GM12873 (cell line): ENCODE measurements at regions not wholly inside any gene's neighbourhood (a gene's known extent, or its start where the extent isn't known, plus 50 kb on each side); places are given as distances from the start of the nearest gene placed in this dataset.

Source experiments
- TF ChIP-seq, protein P1 (sequence below): IDR thresholded peaks from 2 replicates; pipeline ENCODE4 v1.5.1; 2012; ENCODE audit warnings: low read depth, mild to moderate bottlenecking, moderate library complexity, low read length, control low read depth; ENCODE audit not compliant: insufficient read depth; ENCODE audit errors: missing control alignments

DNA sequence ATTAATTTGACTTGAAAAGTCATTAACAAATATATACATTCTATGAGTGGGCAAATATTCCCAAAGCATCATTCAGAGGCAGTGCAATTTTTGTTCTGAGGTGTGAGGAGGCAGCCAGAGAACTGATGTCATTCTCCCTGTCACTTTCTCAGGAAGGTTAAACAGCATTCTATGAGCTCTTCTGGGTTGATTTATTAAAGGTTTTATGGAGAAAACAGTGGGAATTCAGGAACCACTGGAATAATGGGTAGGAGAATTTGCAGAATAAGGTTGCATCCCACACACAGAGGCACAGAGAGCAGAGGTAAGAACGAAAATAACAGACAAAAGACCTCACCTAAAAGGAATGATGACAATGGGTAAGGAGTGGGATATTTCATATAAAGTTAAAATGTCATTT is 860.6 kb downstream of the TFAP2A start:
- TF ChIP-seq, protein P1, sequence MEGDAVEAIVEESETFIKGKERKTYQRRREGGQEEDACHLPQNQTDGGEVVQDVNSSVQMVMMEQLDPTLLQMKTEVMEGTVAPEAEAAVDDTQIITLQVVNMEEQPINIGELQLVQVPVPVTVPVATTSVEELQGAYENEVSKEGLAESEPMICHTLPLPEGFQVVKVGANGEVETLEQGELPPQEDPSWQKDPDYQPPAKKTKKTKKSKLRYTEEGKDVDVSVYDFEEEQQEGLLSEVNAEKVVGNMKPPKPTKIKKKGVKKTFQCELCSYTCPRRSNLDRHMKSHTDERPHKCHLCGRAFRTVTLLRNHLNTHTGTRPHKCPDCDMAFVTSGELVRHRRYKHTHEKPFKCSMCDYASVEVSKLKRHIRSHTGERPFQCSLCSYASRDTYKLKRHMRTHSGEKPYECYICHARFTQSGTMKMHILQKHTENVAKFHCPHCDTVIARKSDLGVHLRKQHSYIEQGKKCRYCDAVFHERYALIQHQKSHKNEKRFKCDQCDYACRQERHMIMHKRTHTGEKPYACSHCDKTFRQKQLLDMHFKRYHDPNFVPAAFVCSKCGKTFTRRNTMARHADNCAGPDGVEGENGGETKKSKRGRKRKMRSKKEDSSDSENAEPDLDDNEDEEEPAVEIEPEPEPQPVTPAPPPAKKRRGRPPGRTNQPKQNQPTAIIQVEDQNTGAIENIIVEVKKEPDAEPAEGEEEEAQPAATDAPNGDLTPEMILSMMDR: no peak

DNA sequence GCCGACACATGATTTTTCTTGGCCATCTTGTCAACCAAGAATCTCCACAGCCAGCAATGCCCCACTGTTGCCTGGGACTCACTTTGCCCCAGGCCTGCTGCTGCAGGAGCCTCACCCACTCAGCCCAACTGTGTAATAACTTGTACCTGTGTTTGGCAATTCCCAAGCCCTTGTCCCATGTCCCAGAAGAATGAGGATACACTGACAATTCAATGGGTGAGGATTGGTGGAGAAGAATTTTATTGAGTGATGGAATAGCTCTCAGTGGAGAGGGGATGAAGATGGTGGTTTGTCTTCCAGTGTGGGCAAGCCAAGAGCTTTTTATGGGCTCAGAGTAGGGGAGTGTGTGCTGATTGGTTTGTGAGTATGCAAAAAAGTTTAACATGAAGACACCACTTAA is 861.9 kb downstream of the TFAP2A start:
- TF ChIP-seq, protein P1: no peak

DNA sequence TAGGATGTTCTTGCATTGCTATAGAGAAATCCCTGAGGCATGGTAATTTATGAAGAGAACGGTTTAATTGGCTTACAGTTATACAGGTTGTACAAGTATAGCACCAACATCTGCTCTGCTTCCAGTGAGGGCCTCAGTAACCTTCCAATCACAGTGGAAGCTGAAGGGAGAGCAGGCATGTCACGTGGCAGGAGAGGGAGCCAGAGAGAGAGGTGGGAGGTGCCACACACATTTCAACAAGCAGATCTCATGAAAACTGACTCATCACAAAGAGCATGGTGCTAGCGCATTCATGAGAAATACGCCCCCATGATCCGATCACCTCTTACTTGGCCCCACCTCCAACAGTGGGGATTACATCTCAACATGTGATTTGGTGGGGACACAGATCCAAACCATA is 871.2 kb downstream of the TFAP2A start:
- TF ChIP-seq, protein P1: no peak

DNA sequence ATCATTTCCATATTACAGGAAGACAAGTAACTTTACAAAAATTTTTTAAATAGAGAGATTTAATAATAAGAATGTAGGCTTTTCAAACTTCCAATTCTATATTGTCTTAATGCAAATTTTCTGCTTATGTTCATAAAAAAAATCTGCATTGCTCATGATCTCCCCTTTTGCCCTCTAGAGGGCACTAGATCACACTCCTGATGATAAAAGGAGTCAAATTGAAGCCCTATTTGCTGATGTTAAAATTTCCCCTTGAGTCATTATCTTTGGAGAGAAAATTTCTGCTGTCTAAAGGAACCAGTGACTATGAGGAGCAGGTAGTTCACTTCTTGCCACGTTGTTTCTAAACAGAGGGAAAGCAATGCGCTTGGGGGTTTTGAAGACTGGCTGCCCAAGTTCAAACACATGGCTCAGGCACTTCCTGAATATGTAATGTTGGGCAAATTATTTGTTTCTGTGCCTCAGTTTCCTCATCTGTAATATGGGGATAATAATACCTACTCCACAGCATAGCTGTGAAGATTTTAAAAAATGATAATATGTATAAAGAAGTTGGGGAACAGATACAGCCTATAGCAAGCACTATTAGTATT is 874.2 kb downstream of the TFAP2A start:
- TF ChIP-seq, protein P1: peak; percentile 62

DNA sequence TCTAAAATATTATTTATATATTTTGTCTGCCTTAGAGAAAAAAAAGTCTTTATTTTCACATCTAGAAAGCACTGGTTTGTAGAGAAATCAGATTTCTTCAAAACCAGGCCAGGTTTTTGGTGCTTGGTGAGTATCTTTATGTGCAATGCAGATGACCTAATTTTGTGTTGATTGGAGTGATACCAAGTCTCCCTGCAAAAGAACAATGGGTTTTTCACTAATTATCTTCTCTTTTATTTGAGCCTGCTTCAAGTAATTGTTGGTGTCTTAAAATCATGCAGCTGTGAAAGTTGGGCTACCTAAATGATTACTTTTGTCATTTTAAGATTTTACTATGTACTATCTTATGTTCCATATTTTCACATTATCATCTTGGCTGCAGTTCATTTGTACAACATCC is 874.7 kb downstream of the TFAP2A start:
- TF ChIP-seq, protein P1: no peak

DNA sequence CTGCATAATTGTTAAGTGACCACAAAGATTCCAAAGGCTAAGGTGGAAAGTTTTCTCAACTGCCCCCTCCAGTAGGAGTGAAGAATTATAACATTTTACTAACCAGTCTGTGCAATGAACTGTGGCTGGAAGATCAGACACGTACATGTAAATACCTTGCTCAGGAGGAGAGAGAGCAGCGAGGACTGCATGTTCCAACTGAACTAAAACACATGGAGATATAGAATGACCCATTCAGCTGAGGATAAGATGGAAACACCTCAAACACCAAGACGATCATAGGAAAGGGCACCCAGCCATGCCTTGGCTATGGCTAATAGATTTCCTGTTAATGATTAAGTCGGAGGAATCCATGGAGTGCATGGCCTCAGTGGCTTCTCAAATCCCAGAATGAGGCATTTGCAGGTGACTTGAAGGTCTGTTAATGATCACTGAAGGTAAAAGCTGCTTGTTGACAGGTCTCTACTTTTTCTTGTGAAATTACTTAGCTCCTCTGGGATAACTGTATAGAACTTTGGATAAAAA is 875.6 kb downstream of the TFAP2A start:
- TF ChIP-seq, protein P1: no peak

DNA sequence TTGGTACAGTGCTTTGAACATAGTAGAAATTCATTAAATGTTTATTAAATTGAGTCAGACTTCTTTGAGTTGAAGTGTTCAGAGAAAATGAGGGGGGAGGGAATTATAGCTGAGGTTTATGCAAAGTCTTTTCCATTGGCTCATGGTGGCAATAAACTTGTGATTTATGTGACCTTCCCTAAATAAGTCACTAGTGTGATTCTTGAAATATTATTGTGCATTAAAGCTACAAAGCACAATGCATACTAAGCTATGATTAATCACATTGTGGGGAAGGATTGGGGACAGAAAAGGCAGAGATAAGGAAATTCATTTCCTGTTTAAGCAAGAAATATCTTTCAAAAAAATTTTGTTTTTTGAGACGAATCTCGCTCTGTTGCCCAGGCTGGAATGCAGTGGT is 877.5 kb downstream of the TFAP2A start:
- TF ChIP-seq, protein P1: no peak

DNA sequence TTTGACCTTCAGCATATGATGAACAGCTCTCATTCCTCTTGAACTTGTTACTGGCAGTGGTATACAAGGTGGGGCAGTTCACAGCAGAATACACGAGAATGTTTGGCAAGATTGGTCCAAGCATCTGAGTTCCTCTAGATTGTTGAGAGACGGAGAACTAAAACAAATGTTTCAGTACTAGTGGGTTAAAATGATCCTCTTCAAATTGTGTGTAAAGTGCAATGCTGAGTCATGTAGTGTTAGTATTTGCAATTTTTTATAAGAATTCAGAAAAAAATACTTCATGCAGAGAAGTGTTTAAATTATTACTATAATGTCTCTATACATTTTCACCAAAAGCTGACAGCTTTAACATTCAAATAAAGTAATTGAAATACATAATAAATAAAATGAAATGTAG is 879.8 kb downstream of the TFAP2A start:
- TF ChIP-seq, protein P1: no peak
